MM.1S (cell line): ENCODE measurements at regions not wholly inside any gene's neighbourhood (a gene's known extent, or its start where the extent isn't known, plus 50 kb on each side); places are given as distances from the start of the nearest gene placed in this dataset.

ENCODE experiments used
- DNase-seq: peaks from one replicate; pipeline ENCODE4 v3.0.0-alpha.2; 2015
- H2AFZ ChIP-seq: fragments of 300-600 bp; sonication (generic); 2 replicates; pipeline ENCODE4 v1.6.0; 2016; ENCODE audit warnings: antibody characterized with exemption, low read length
- H3F3A ChIP-seq: fragments of 300-600 bp; sonication (generic); 2 replicates; pipeline ENCODE4 v1.6.1; 2016; ENCODE audit warnings: mild to moderate bottlenecking, antibody characterized with exemption, low read length, moderate library complexity, mixed read lengths; ENCODE audit not compliant: insufficient read depth
- H3K27ac ChIP-seq: fragments of 300-600 bp; sonication (generic); 2 replicates; pipeline ENCODE4 v1.5.1; 2016; ENCODE audit warnings: mild to moderate bottlenecking, low read length
- H3K27me3 ChIP-seq: fragments of 300-600 bp; sonication (generic); replicated peaks from 2 replicates; pipeline ENCODE4 v1.6.0; 2016; ENCODE audit warnings: low read length; ENCODE audit not compliant: insufficient read depth
- H3K36me3 ChIP-seq: fragments of 300-600 bp; sonication (generic); replicated peaks from 2 replicates; pipeline ENCODE4 v1.6.1; 2016; ENCODE audit warnings: mild to moderate bottlenecking, low read length, mixed read lengths; ENCODE audit not compliant: insufficient read depth
- H3K4me1 ChIP-seq: fragments of 300-600 bp; sonication (generic); 2 replicates; pipeline ENCODE4 v1.6.1; 2016; ENCODE audit warnings: low read length, mixed read lengths
- H3K4me2 ChIP-seq: fragments of 300-600 bp; sonication (generic); 2 replicates; pipeline ENCODE4 v1.6.0; 2016; ENCODE audit warnings: low read depth, low read length
- H3K4me3 ChIP-seq: fragments of 300-600 bp; sonication (generic); 2 replicates; pipeline ENCODE4 v1.5.1; 2016; ENCODE audit warnings: low read length, mixed read lengths
- H3K79me2 ChIP-seq: fragments of 300-600 bp; sonication (generic); 2 replicates; pipeline ENCODE4 v1.6.1; 2016; ENCODE audit warnings: mixed run types, low read length, mixed read lengths
- H3K9ac ChIP-seq: fragments of 300-600 bp; sonication (generic); 2 replicates; pipeline ENCODE4 v1.6.1; 2016; ENCODE audit warnings: low read length, mixed read lengths
- H3K9me2 ChIP-seq: fragments of 300-600 bp; sonication (generic); replicated peaks from 2 replicates; pipeline ENCODE4 v1.6.1; 2016; ENCODE audit warnings: mild to moderate bottlenecking, low read length, mixed read lengths; ENCODE audit not compliant: insufficient read depth
- H3K9me3 ChIP-seq: fragments of 300-600 bp; sonication (generic); replicated peaks from 2 replicates; pipeline ENCODE4 v1.6.1; 2016; ENCODE audit warnings: mild to moderate bottlenecking, low read length, mixed read lengths; ENCODE audit not compliant: insufficient read depth
- H4K20me1 ChIP-seq: fragments of 300-600 bp; sonication (generic); 2 replicates; pipeline ENCODE4 v1.6.1; 2016; ENCODE audit warnings: mild to moderate bottlenecking, low read length, moderate library complexity, mixed read lengths; ENCODE audit not compliant: insufficient read depth
- CTCF ChIP-seq: fragments of 300-600 bp; sonication (generic); IDR thresholded peaks from 2 replicates; pipeline ENCODE4 v1.5.1; 2016; ENCODE audit warnings: antibody characterized with exemption, low read length, mixed read lengths
- EZH2 ChIP-seq: fragments of 300-600 bp; sonication (generic); optimal IDR thresholded peaks from 2 replicates; pipeline ENCODE3; 2017; ENCODE audit warnings: low read depth, mild to moderate bottlenecking, antibody characterized with exemption, low read length, mixed read lengths
- EZH2phosphoT487 ChIP-seq: fragments of 300-600 bp; sonication (generic); IDR thresholded peaks from 2 replicates; pipeline ENCODE4 v1.6.1; 2018; ENCODE audit warnings: antibody characterized with exemption, low read length

GRCh38 chr11:81359476-81359875 is 1374.2 kb downstream of the FAM181B start:
- H3K27me3 ChIP-seq = no peaks in the 10 kb centered on the region
- H3K4me1 ChIP-seq = no peaks in the 10 kb centered on the region
- H2AFZ ChIP-seq = no peak overlapping the region
- H3F3A ChIP-seq = no peaks in the 10 kb centered on the region
- no peaks in the 10 kb centered on the region for H3K36me3 ChIP-seq
- no peak for DNase-seq
- H3K9me3 ChIP-seq = no peaks in the 10 kb centered on the region
- no peaks in the 10 kb centered on the region for H3K9me2 ChIP-seq
- no peaks in the 10 kb centered on the region for H3K79me2 ChIP-seq
- no peak overlapping the region for H3K9ac ChIP-seq
- H3K4me2 ChIP-seq = no peak overlapping the region
- TF ChIP-seq EZH2 (no peak), CTCF (no peak), EZH2phosphoT487 (no peak)
- H3K4me3 ChIP-seq = no peak overlapping the region
- H3K27ac ChIP-seq = no peak overlapping the region
- H4K20me1 ChIP-seq = no peaks in the 10 kb centered on the region

- no peak overlapping the region for H3K4me3 ChIP-seq
- H4K20me1 ChIP-seq = no peaks in the 10 kb centered on the region
- no peaks in the 10 kb centered on the region for H3K4me1 ChIP-seq
- no peak for TF ChIP-seq CTCF
- TF ChIP-seq EZH2phosphoT487 = no peak
- no peak for TF ChIP-seq EZH2
- no peak overlapping the region for H3K27ac ChIP-seq
- no peaks in the 10 kb centered on the region for H3K79me2 ChIP-seq
- no peak overlapping the region for H3K4me2 ChIP-seq
- H3K9me2 ChIP-seq = peaks cover 3% of the 10 kb centered on the region; the same call in 1 of the 2 replicates
- no peak overlapping the region for H2AFZ ChIP-seq
- H3K9me3 ChIP-seq = no peaks in the 10 kb centered on the region
- H3K27me3 ChIP-seq = no peaks in the 10 kb centered on the region
- no peak for DNase-seq
- no peaks in the 10 kb centered on the region for H3K36me3 ChIP-seq
- no peak overlapping the region for H3K9ac ChIP-seq
- no peaks in the 10 kb centered on the region for H3F3A ChIP-seq
Measured at GRCh38 chr11:81345609-81346008, 1388.1 kb downstream of the FAM181B start.

- Histone ChIP-seq H3K36me3 (no peaks in the 10 kb centered on the region), H3K27ac (no peak overlapping the region), H3F3A (no peaks in the 10 kb centered on the region), H3K9me3 (no peaks in the 10 kb centered on the region), H3K9ac (no peak overlapping the region), H3K4me3 (no peak overlapping the region), H3K9me2 (peaks cover 3% of the 10 kb centered on the region; the same call in 1 of the 2 replicates), H3K4me1 (no peaks in the 10 kb centered on the region), H2AFZ (no peak overlapping the region), H3K4me2 (no peak overlapping the region), H3K27me3 (no peaks in the 10 kb centered on the region), H4K20me1 (no peaks in the 10 kb centered on the region), H3K79me2 (no peaks in the 10 kb centered on the region)
- TF ChIP-seq CTCF (no peak), EZH2 (no peak), EZH2phosphoT487 (no peak)
- DNase-seq = no peak
Measured at GRCh38 chr11:81342966-81343365, 1390.7 kb downstream of the FAM181B start.
